GM18868 (cell line): ENCODE measurements at regions not wholly inside any gene's neighbourhood (a gene's known extent, or its start where the extent isn't known, plus 50 kb on each side); places are given as distances from the start of the nearest gene placed in this dataset.
"Not testable (repeated sequence)": the region's sequence is repeated elsewhere in the genome, so short reads cannot be mapped to it uniquely, and the experiment has no call there.

Experiments
- ATAC-seq: cut with Tn5 transposase; IDR thresholded peaks from one replicate; pipeline ENCODE4 v1.9.1; 2021; ENCODE audit warnings: mild to moderate bottlenecking, moderate library complexity; ENCODE audit not compliant: unreplicated experiment

- ATAC-seq = no peak
Observed at GRCh38 chr12:83432176-83432719, 745.5 kb downstream of the TMTC2 start.

GRCh38 chr12:83427586-83428136, 741.0 kb downstream of the TMTC2 start:
- ATAC-seq = not testable (repeated sequence)

- no peak for ATAC-seq
Observed at GRCh38 chr12:83414981-83415380, 728.3 kb downstream of the TMTC2 start.

GRCh38 chr12:83408851-83409250, 722.1 kb downstream of the TMTC2 start:
- ATAC-seq = no peak

GRCh38 chr12:83408146-83408545, 721.4 kb downstream of the TMTC2 start:
- no peak for ATAC-seq

- ATAC-seq = no peak
Observed at GRCh38 chr12:83404521-83404920, 717.8 kb downstream of the TMTC2 start.

- no peak for ATAC-seq
Observed at GRCh38 chr12:83390186-83390585, 703.5 kb downstream of the TMTC2 start.

- ATAC-seq = peak; percentile 56
Observed at GRCh38 chr12:83389237-83389996, 702.7 kb downstream of the TMTC2 start.

- ATAC-seq = no peak
Observed at GRCh38 chr12:83388551-83388950, 701.8 kb downstream of the TMTC2 start.

GRCh38 chr12:83386527-83387264, 700.0 kb downstream of the TMTC2 start:
- no peak for ATAC-seq

GRCh38 chr12:83378186-83378727, 691.6 kb downstream of the TMTC2 start:
- ATAC-seq = no peak

GRCh38 chr12:83365317-83365716, 678.6 kb downstream of the TMTC2 start:
- ATAC-seq = no peak

- ATAC-seq = no peak
Observed at GRCh38 chr12:83361475-83361874, 674.8 kb downstream of the TMTC2 start.

GRCh38 chr12:83361071-83361470, 674.4 kb downstream of the TMTC2 start:
- ATAC-seq = no peak

GRCh38 chr12:83349907-83350611, 663.4 kb downstream of the TMTC2 start:
- ATAC-seq = no peak

GRCh38 chr12:83346333-83346732, 659.6 kb downstream of the TMTC2 start:
- no peak for ATAC-seq

GRCh38 chr12:83343767-83344166, 657.1 kb downstream of the TMTC2 start:
- ATAC-seq = no peak

- no peak for ATAC-seq
Observed at GRCh38 chr12:83335748-83336147, 649.0 kb downstream of the TMTC2 start.

GRCh38 chr12:83326666-83327065, 640.0 kb downstream of the TMTC2 start:
- ATAC-seq = no peak

GRCh38 chr12:83323866-83324265, 637.2 kb downstream of the TMTC2 start:
- no peak for ATAC-seq

GRCh38 chr12:83322809-83323208, 636.1 kb downstream of the TMTC2 start:
- ATAC-seq = no peak
